ENCODE measurements at regions not wholly inside any gene's neighbourhood (a gene's known extent, or its start where the extent isn't known, plus 50 kb on each side); places are given as distances from the start of the nearest gene placed in this dataset.

DNA sequence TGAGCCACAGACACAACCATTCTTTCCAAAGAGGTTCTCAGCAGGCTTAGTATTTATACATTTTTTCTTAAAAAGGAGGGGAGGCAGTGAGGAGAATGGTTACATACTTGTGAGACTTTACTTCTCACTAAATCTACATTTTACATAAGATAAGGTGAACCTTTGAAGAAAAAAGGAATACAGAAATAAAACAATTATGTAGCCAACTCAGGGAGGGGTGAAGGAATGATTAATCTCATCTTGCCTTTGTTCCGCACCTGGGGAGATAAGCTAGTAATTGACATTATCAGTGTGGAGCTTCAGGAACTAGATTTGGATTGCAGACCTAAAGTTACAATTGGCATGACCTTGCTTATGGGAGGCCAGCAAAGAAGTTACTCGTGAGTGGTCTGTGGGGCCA lies 221.8 kb upstream of the GGTLC1 start:
- Histone ChIP-seq H3K27ac (ENCODE audit: extremely low read depth, low read depth, low read length) (no peak overlapping the region), H3K4me2 (ENCODE audit: insufficient read depth, low read length) (no peak overlapping the region), H3K79me2 (ENCODE audit: control insufficient read depth, insufficient read depth, low read length) (no peaks in the 10 kb centered on the region), H3K9me1 (ENCODE audit: control insufficient read depth, insufficient read depth, low read length) (no peaks in the 10 kb centered on the region), H3K9ac (ENCODE audit: insufficient read depth in 1 of 2, low read depth in 2 of 2, low read length in 2 of 2) (no peak overlapping the region), H2AFZ (ENCODE audit: low read depth, low read length) (no peak overlapping the region), H4K20me1 (replicated peaks; ENCODE audit: control insufficient read depth, insufficient read depth, low read length) (no peaks in the 10 kb centered on the region), H3K36me3 (ENCODE audit: control insufficient read depth, insufficient read depth, low read length) (no peaks in the 10 kb centered on the region), H3K4me3 (no peak overlapping the region), H3K4me1 (replicated peaks in 1 of 2; ENCODE audit: control insufficient read depth in 2 of 2, insufficient read depth in 2 of 2, low read length in 2 of 2) (no peaks in the 10 kb centered on the region), H3K27me3 (ENCODE audit: control insufficient read depth in 2 of 2, insufficient read depth in 2 of 2, low read length in 2 of 2) (no peaks in the 10 kb centered on the region; a peak in 1 of 5 replicates), H3K9me3 (replicated peaks; ENCODE audit: control insufficient read depth, insufficient read depth, low read depth, low read length) (no peaks in the 10 kb centered on the region)
- FAIRE-seq (no peak), DNase-seq (ENCODE audit: extremely low read depth in 1 of 4, low spot score in 3 of 4) (no peak), ATAC-seq (no peak)
- ChIA-PET CTCF (ENCODE audit: low intra/inter-chr PET ratio) (interaction anchor here (0.7 kb wide), 1 partner anchor 706 kb away, joined by 3 read pairs; no protein-coding TSS in a partner anchor), POLR2A (no interaction called here)
- BruUV-seq (replicated peaks) = no TSS peak
- TF ChIP-seq, protein P1, sequence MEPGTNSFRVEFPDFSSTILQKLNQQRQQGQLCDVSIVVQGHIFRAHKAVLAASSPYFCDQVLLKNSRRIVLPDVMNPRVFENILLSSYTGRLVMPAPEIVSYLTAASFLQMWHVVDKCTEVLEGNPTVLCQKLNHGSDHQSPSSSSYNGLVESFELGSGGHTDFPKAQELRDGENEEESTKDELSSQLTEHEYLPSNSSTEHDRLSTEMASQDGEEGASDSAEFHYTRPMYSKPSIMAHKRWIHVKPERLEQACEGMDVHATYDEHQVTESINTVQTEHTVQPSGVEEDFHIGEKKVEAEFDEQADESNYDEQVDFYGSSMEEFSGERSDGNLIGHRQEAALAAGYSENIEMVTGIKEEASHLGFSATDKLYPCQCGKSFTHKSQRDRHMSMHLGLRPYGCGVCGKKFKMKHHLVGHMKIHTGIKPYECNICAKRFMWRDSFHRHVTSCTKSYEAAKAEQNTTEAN (CRISPR knock-in tag; IDR thresholded peaks at IDR 0.05) = no peak
- TF ChIP-seq, protein P2, sequence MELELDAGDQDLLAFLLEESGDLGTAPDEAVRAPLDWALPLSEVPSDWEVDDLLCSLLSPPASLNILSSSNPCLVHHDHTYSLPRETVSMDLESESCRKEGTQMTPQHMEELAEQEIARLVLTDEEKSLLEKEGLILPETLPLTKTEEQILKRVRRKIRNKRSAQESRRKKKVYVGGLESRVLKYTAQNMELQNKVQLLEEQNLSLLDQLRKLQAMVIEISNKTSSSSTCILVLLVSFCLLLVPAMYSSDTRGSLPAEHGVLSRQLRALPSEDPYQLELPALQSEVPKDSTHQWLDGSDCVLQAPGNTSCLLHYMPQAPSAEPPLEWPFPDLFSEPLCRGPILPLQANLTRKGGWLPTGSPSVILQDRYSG (tag; conservative IDR thresholded peaks at IDR 0.05; ENCODE audit: low read depth) = no peak
- TF ChIP-seq SIRT6 (IDR thresholded peaks at IDR 0.05; ENCODE audit: low read depth, low read length) (no peak), SETDB1 (IDR thresholded peaks at IDR 0.05; ENCODE audit: low read length) (no peak), HNRNPK (IDR thresholded peaks at IDR 0.05; ENCODE audit: low read depth, low read length, poor library complexity, severe bottlenecking) (no peak), TCF3 (CRISPR knock-in tag; IDR thresholded peaks at IDR 0.05) (no peak), ZNF133 (CRISPR knock-in tag; IDR thresholded peaks at IDR 0.05) (no peak), RCOR1 (IDR thresholded peaks at IDR 0.05; ENCODE audit: borderline replicate concordance in 1 of 2, low read depth in 2 of 2, low read length in 2 of 2) (no peak), SMARCC2 (IDR thresholded peaks at IDR 0.05; ENCODE audit: low read depth) (no peak), RB1 (IDR thresholded peaks at IDR 0.05; ENCODE audit: low read depth) (no peak), ZNF444 (CRISPR knock-in tag; IDR thresholded peaks at IDR 0.05) (no peak), ZFPM2 (CRISPR knock-in tag; IDR thresholded peaks at IDR 0.05) (no peak), SAFB (IDR thresholded peaks at IDR 0.05; ENCODE audit: borderline replicate concordance, low read depth, low read length) (no peak), TCF7 (IDR thresholded peaks at IDR 0.05; ENCODE audit: borderline replicate concordance) (no peak), ZNF707 (CRISPR knock-in tag; conservative IDR thresholded peaks at IDR 0.05) (no peak), ZNF121 (CRISPR knock-in tag; conservative IDR thresholded peaks at IDR 0.05) (no peak), NR2F6 (CRISPR knock-in tag; IDR thresholded peaks at IDR 0.05) (no peak), HDAC1 (IDR thresholded peaks at IDR 0.05) (no peak)
- TF ChIP-seq, protein P3, sequence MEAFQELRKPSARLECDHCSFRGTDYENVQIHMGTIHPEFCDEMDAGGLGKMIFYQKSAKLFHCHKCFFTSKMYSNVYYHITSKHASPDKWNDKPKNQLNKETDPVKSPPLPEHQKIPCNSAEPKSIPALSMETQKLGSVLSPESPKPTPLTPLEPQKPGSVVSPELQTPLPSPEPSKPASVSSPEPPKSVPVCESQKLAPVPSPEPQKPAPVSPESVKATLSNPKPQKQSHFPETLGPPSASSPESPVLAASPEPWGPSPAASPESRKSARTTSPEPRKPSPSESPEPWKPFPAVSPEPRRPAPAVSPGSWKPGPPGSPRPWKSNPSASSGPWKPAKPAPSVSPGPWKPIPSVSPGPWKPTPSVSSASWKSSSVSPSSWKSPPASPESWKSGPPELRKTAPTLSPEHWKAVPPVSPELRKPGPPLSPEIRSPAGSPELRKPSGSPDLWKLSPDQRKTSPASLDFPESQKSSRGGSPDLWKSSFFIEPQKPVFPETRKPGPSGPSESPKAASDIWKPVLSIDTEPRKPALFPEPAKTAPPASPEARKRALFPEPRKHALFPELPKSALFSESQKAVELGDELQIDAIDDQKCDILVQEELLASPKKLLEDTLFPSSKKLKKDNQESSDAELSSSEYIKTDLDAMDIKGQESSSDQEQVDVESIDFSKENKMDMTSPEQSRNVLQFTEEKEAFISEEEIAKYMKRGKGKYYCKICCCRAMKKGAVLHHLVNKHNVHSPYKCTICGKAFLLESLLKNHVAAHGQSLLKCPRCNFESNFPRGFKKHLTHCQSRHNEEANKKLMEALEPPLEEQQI (IDR thresholded peaks at IDR 0.05) = no peak
- in situ Hi-C loops (cut with MboI) (no loop called here), intact Hi-C loops (cut with micrococcal nuclease) (no loop called here)
- 0% methylated on average over 2 of the region's 2 CpGs for WGBS (ENCODE audit: insufficient coverage, low coverage, missing lambda C conversion rate)

All from K562 (cell line).